A549 (cell line): ENCODE measurements at regions not wholly inside any gene's neighbourhood (a gene's known extent, or its start where the extent isn't known, plus 50 kb on each side); places are given as distances from the start of the nearest gene placed in this dataset.

Source experiments
- CHD2 ChIP-seq: fragments of 150-350 bp; IDR thresholded peaks from 2 replicates; pipeline ENCODE4 v1.6.1; 2014; ENCODE audit warnings: low read length; ENCODE audit not compliant: partially characterized antibody
- CTCF ChIP-seq: fragments of >200 bp; sonication (Bioruptor Twin); formaldehyde crosslinking; IDR thresholded peaks from 3 replicates; pipeline ENCODE4 v1.5.1; 2016
- ESRRA ChIP-seq: fragments of 150-350 bp; IDR thresholded peaks from 2 replicates; pipeline ENCODE4 v1.6.1; 2014; ENCODE audit warnings: mild to moderate bottlenecking, low read length, borderline replicate concordance
- HDAC2 ChIP-seq: fragments of 200-600 bp; sonication (generic); IDR thresholded peaks from 2 replicates; pipeline ENCODE4 v1.6.1; 2016
- JUN ChIP-seq, 2 experiments: fragments of >200 bp; sonication (Bioruptor Twin); formaldehyde crosslinking; IDR thresholded peaks; 2 replicates in 1 of 2; 3 replicates in 1 of 2; pipeline ENCODE4 v1.6.1; 2016 to 2017
- KDM5A ChIP-seq: fragments of 200-600 bp; sonication (generic); IDR thresholded peaks from 2 replicates; pipeline ENCODE4 v1.6.1; 2016; ENCODE audit warnings: antibody characterized with exemption, mild to moderate bottlenecking
- MAZ ChIP-seq: fragments of 150-350 bp; IDR thresholded peaks from 2 replicates; pipeline ENCODE4 v1.6.1; 2014; ENCODE audit warnings: antibody characterized with exemption, low read depth, low read length, borderline replicate concordance
- MYC ChIP-seq: IDR thresholded peaks from 2 replicates; pipeline ENCODE4 v1.6.1; 2012; ENCODE audit warnings: mild to moderate bottlenecking, inconsistent platforms, low read length, improper control_type of control experiment, borderline replicate concordance
- NR3C1 ChIP-seq: fragments of >200 bp; sonication (Bioruptor Twin); formaldehyde crosslinking; IDR thresholded peaks from 3 replicates; pipeline ENCODE4 v1.6.1; 2017
- POLR2A ChIP-seq: IDR thresholded peaks from 2 replicates; pipeline ENCODE4 v1.6.1; 2012; ENCODE audit warnings: mild to moderate bottlenecking, low read length
- RFX5 ChIP-seq: fragments of 450-650 bp; IDR thresholded peaks from 2 replicates; pipeline ENCODE4 v1.7.1; 2014; ENCODE audit warnings: antibody characterized with exemption, mild to moderate bottlenecking, moderate library complexity
- SREBF2 ChIP-seq: fragments of 450-650 bp; IDR thresholded peaks from 2 replicates; pipeline ENCODE4 v1.6.1; 2014; ENCODE audit warnings: mild to moderate bottlenecking, moderate library complexity
- TFCP2L1 ChIP-seq: fragments of 250-450 bp; sonication (Bioruptor Pico); IDR thresholded peaks from 2 replicates; pipeline ENCODE4 v1.5.0; 2021; ENCODE audit warnings: mild to moderate bottlenecking
- TF ChIP-seq, protein P1 (sequence below): IDR thresholded peaks from 2 replicates; pipeline ENCODE4 v1.6.1; 2012

DNA sequence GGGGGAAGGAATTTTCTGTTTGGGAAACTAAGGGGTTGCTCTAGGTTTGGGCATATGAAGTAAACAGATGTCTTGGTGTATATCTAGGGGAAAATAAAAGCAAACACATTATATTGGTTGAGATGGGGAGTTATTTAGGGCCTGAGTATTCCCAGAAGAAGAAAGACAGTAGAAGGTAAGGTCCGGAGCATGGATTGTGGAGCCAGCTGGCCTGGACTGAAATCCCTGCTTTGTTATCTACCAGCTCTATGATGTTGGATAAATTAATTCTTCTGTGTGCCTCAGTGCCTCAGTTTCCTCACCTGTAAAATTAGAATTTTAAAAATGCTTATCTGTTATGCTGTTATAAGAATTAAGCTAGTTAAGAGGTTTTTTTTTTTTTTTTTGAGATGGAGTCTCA, 272.3 kb upstream of the RPS6KA3 start:
- TF ChIP-seq MYC (no peak), CTCF (no peak), POLR2A (no peak), CHD2 (no peak), RFX5 (no peak), KDM5A (no peak), ESRRA (no peak), MAZ (no peak), HDAC2 (no peak), SREBF2 (no peak), TFCP2L1 (no peak), NR3C1 (no peak), JUN (IDR thresholded peaks at IDR 0.05) (no peak)
- TF ChIP-seq, protein P1, sequence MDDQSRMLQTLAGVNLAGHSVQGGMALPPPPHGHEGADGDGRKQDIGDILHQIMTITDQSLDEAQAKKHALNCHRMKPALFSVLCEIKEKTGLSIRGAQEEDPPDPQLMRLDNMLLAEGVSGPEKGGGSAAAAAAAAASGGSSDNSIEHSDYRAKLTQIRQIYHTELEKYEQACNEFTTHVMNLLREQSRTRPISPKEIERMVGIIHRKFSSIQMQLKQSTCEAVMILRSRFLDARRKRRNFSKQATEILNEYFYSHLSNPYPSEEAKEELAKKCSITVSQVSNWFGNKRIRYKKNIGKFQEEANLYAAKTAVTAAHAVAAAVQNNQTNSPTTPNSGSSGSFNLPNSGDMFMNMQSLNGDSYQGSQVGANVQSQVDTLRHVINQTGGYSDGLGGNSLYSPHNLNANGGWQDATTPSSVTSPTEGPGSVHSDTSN = no peak
